H9 (cell line): ENCODE measurements at regions not wholly inside any gene's neighbourhood (a gene's known extent, or its start where the extent isn't known, plus 50 kb on each side); places are given as distances from the start of the nearest gene placed in this dataset.
A peak's percentile ranks its signal among the peaks of the same experiment; 100 is the strongest.
"Not testable (repeated sequence)": the region's sequence is repeated elsewhere in the genome, so short reads cannot be mapped to it uniquely, and the experiment has no call there.

Experiments
- DNase-seq: peaks from one replicate; pipeline ENCODE4 v3.0.0-alpha.2; 2017
- H2AFZ ChIP-seq: one replicate; pipeline ENCODE4 v1.6.1; 2013; ENCODE audit warnings: mild to moderate bottlenecking, low read length, control low read depth, moderate library complexity
- H2AK5ac ChIP-seq: 2 replicates; pipeline ENCODE4 v1.6.1; 2013; ENCODE audit warnings: low read length, control low read depth, mixed read lengths; ENCODE audit not compliant: insufficient read length
- H2BK120ac ChIP-seq: one replicate; pipeline ENCODE4 v1.6.1; 2013; ENCODE audit warnings: low read depth, mild to moderate bottlenecking, low read length, control low read depth, inconsistent platforms; ENCODE audit not compliant: poor library complexity, severe bottlenecking
- H2BK12ac ChIP-seq: 2 replicates; pipeline ENCODE4 v1.6.1; 2013; ENCODE audit warnings: low read length, control low read depth, mixed read lengths, low read depth; ENCODE audit not compliant: insufficient read length
- H2BK15ac ChIP-seq: 2 replicates; pipeline ENCODE4 v1.6.1; 2013; ENCODE audit warnings: low read depth, low read length, control low read depth
- H2BK20ac ChIP-seq: one replicate; pipeline ENCODE4 v1.6.1; 2013; ENCODE audit warnings: low read depth, mild to moderate bottlenecking, low read length, control low read depth, inconsistent platforms; ENCODE audit not compliant: poor library complexity, severe bottlenecking
- H2BK5ac ChIP-seq: 2 replicates; pipeline ENCODE4 v1.6.1; 2013; ENCODE audit warnings: low read length, control low read depth, mixed read lengths; ENCODE audit not compliant: insufficient read length
- H3K14ac ChIP-seq: 2 replicates; pipeline ENCODE4 v1.6.1; 2013; ENCODE audit warnings: low read length, control low read depth; ENCODE audit not compliant: insufficient read depth
- H3K18ac ChIP-seq: 2 replicates; pipeline ENCODE4 v1.6.1; 2013; ENCODE audit warnings: low read depth, mild to moderate bottlenecking, mixed read lengths, low read length, control low read depth; ENCODE audit not compliant: insufficient read length
- H3K23ac ChIP-seq: 2 replicates; pipeline ENCODE4 v1.6.1; 2013; ENCODE audit warnings: low read length, control low read depth, mixed read lengths, low read depth; ENCODE audit not compliant: insufficient read length
- H3K23me2 ChIP-seq: 2 replicates; pipeline ENCODE4 v1.6.1; 2013; ENCODE audit warnings: low read depth, mild to moderate bottlenecking, mixed read lengths, low read length, control low read depth; ENCODE audit not compliant: insufficient read length, poor library complexity, severe bottlenecking
- H3K27ac ChIP-seq: 2 replicates; pipeline ENCODE4 v1.5.1; 2013; ENCODE audit warnings: low read length, control low read depth, mixed read lengths, low read depth; ENCODE audit not compliant: insufficient read length
- H3K27me3 ChIP-seq: 2 replicates; pipeline ENCODE4 v1.6.1; 2013; ENCODE audit warnings: low read length, control low read depth, inconsistent platforms; ENCODE audit not compliant: insufficient read depth
- H3K4ac ChIP-seq: 2 replicates; pipeline ENCODE4 v1.6.1; 2013; ENCODE audit warnings: low read depth, mild to moderate bottlenecking, control low read depth, inconsistent platforms, low read length, moderate library complexity
- H3K4me1 ChIP-seq: 2 replicates; pipeline ENCODE4 v1.6.1; 2013; ENCODE audit warnings: low read length, control low read depth, inconsistent platforms; ENCODE audit not compliant: insufficient read depth
- H3K4me2 ChIP-seq: 2 replicates; pipeline ENCODE4 v1.6.1; 2013; ENCODE audit warnings: low read length, control low read depth, mixed read lengths; ENCODE audit not compliant: insufficient read length, insufficient read depth
- H3K56ac ChIP-seq: 2 replicates; pipeline ENCODE4 v1.6.1; 2013; ENCODE audit warnings: low read depth, mild to moderate bottlenecking, mixed read lengths, low read length, control low read depth; ENCODE audit not compliant: insufficient read length
- H3K79me1 ChIP-seq: 2 replicates; pipeline ENCODE4 v1.6.1; 2013; ENCODE audit warnings: low read depth, mild to moderate bottlenecking, moderate library complexity, low read length, control low read depth, inconsistent platforms; ENCODE audit not compliant: insufficient read depth, poor library complexity, severe bottlenecking
- H3K79me2 ChIP-seq: 2 replicates; pipeline ENCODE4 v1.6.1; 2013; ENCODE audit warnings: low read length, control low read depth, inconsistent platforms; ENCODE audit not compliant: insufficient read depth
- H3K9ac ChIP-seq: 2 replicates; pipeline ENCODE4 v1.6.1; 2013; ENCODE audit warnings: low read length, control low read depth, mixed read lengths; ENCODE audit not compliant: insufficient read length; ENCODE audit errors: extremely low read depth
- H3K9me3 ChIP-seq: one replicate; pipeline ENCODE4 v1.6.1; 2013; ENCODE audit warnings: low read depth, low read length, inconsistent platforms; ENCODE audit not compliant: control insufficient read depth
- H3T11ph ChIP-seq: one replicate; pipeline ENCODE4 v1.6.1; 2013; ENCODE audit warnings: mild to moderate bottlenecking, low read length, control low read depth, inconsistent platforms
- H4K20me1 ChIP-seq: one replicate; pipeline ENCODE4 v1.6.1; 2013; ENCODE audit not compliant: control insufficient read depth, insufficient read length, insufficient read depth
- H4K5ac ChIP-seq: 2 replicates; pipeline ENCODE4 v1.6.1; 2013; ENCODE audit warnings: low read depth, mild to moderate bottlenecking, mixed read lengths, low read length, control low read depth; ENCODE audit not compliant: insufficient read length
- H4K8ac ChIP-seq: replicated peaks from 2 replicates; pipeline ENCODE4 v1.6.1; 2013; ENCODE audit warnings: low read length, control low read depth, mixed read lengths, low read depth; ENCODE audit not compliant: insufficient read length
- H4K91ac ChIP-seq: 2 replicates; pipeline ENCODE4 v1.6.1; 2013; ENCODE audit warnings: low read depth, mild to moderate bottlenecking, moderate library complexity, mixed read lengths, low read length, control low read depth; ENCODE audit not compliant: insufficient read length
- H3K27ac Mint-ChIP-seq, 3 experiments: 2 replicates in 2 of 3; 3 replicates in 1 of 3; pipeline ENCODE4 v1.8.0; 2020 to 2021; ENCODE audit warnings: mixed read lengths in 3 of 3, mild to moderate bottlenecking in 1 of 3, moderate library complexity in 1 of 3
- H3K27me3 Mint-ChIP-seq: 2 replicates; pipeline ENCODE4 v1.8.0; 2021; ENCODE audit warnings: low read depth, mild to moderate bottlenecking, moderate library complexity, mixed read lengths
- H3K36me3 Mint-ChIP-seq, 3 experiments: 2 replicates in 2 of 3; 3 replicates in 1 of 3; pipeline ENCODE4 v1.8.0; 2020 to 2021; ENCODE audit warnings: low read depth in 3 of 3, mixed read lengths in 3 of 3; ENCODE audit not compliant: insufficient read depth in 1 of 3
- H3K4me1 Mint-ChIP-seq, 2 experiments: 2 replicates each; pipeline ENCODE4 v1.8.0; 2020; ENCODE audit warnings: mixed read lengths in 2 of 2
- H3K4me3 Mint-ChIP-seq, 2 experiments: 2 replicates in 1 of 2; 3 replicates in 1 of 2; pipeline ENCODE4 v1.8.0; 2020 to 2021; ENCODE audit warnings: mild to moderate bottlenecking in 2 of 2, mixed read lengths in 2 of 2, moderate library complexity in 1 of 2
- H3K9me3 Mint-ChIP-seq, 2 experiments: 2 replicates in 1 of 2; 3 replicates in 1 of 2; pipeline ENCODE4 v1.8.0; 2020; ENCODE audit warnings: mild to moderate bottlenecking in 2 of 2, mixed read lengths in 2 of 2, moderate library complexity in 1 of 2
- CTCF ChIP-seq: fragments of 200-600 bp; sonication (generic); conservative IDR thresholded peaks from 3 replicates; pipeline ENCODE4 v1.8.0; 2021; ENCODE audit warnings: antibody characterized with exemption, mild to moderate bottlenecking
- WGBS: extraction: QIAGEN DNeasy Blood & Tissue Kit; methylation state at CpG from one replicate; pipeline ENCODE4 v1.1.7; 2013; ENCODE audit warnings: missing lambda C conversion rate, low lambda C conversion rate, mixed read lengths; ENCODE audit not compliant: insufficient read length; ENCODE audit errors: extremely low coverage; 5-methylcytosine and 5-hydroxymethylcytosine counted together

DNA sequence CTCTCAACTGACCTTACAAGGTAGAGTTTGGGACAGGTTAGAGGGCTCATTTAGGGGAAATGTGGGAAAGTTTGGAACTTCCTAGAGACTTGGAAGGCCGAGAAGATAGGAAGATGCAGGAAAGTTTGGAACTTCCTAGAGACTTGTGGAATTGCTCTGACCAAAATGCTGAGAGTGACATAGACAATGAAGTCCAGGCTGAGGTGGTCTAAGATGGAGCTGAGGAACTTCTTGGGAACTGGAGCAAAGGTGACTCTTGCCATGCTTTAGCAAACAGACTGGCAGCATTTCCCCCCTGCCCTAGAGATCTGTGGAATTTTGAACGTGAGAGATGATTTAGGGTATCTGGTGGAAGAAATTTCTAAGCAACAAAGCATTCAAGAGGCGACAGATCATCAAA lies 258.9 kb upstream of the GULP1 start:
- H3K36me3 Mint-ChIP-seq = peaks cover 0 to 7% (median 2%) of the 10 kb centered on the region in 3 experiments; a peak in 2 of 7 replicates
- Histone ChIP-seq H3K56ac (peak overlapping the region; percentile 66), H3K4me1 (no peaks in the 10 kb centered on the region; the same call in 1 of the 2 replicates), H2BK12ac (no peak overlapping the region), H4K91ac (peak overlapping the region; percentile 65), H3K27ac (peak overlapping the region; percentile 100), H3K23me2 (peaks cover 13% of the 10 kb centered on the region), H2AFZ (no peak overlapping the region), H3T11ph (peak overlapping the region; percentile 47), H4K8ac (no peak overlapping the region), H3K9me3 (no peaks in the 10 kb centered on the region), H3K4ac (peak overlapping the region; percentile 91), H2BK5ac (peak overlapping the region; percentile 97), H2BK120ac (peak overlapping the region; percentile 91), H3K18ac (peak overlapping the region; percentile 76), H3K9ac (peak overlapping the region; percentile 46), H4K20me1 (no peaks in the 10 kb centered on the region), H3K79me1 (peaks cover 3% of the 10 kb centered on the region), H3K27me3 (no peaks in the 10 kb centered on the region), H3K14ac (no peak overlapping the region), H2BK15ac (no peak overlapping the region), H3K23ac (no peak overlapping the region), H3K79me2 (peaks cover 15% of the 10 kb centered on the region; the same call in 1 of the 2 replicates), H3K4me2 (peak overlapping the region; percentile 95), H2BK20ac (peak overlapping the region; percentile 99), H2AK5ac (peak overlapping the region; percentile 15), H4K5ac (peak overlapping the region; percentile 49)
- H3K9me3 Mint-ChIP-seq = peaks cover 1 to 4% of the 10 kb centered on the region in 2 experiments; a peak in 3 of 5 replicates
- WGBS = no CpG with 5 or more reads among the region's 3 CpGs
- H3K4me3 Mint-ChIP-seq = no peak overlapping the region
- peak overlapping the region in 1 of 3 experiments; percentile 94; a peak in 3 of 7 replicates for H3K27ac Mint-ChIP-seq
- peaks cover 40 to 41% of the 10 kb centered on the region in 2 experiments for H3K4me1 Mint-ChIP-seq
- no peak for TF ChIP-seq CTCF
- no peaks in the 10 kb centered on the region for H3K27me3 Mint-ChIP-seq
- DNase-seq = peak; percentile 61

- not testable (repeated sequence) for H2BK20ac ChIP-seq, H4K91ac ChIP-seq, H3K23ac ChIP-seq, H2AFZ ChIP-seq, H3K14ac ChIP-seq, H3K27me3 Mint-ChIP-seq, H3K9me3 ChIP-seq, H3K4me3 Mint-ChIP-seq, H3K4me1 ChIP-seq, H4K20me1 ChIP-seq, H3K79me1 ChIP-seq, H3T11ph ChIP-seq, H2BK120ac ChIP-seq, H3K9me3 Mint-ChIP-seq, H3K27me3 ChIP-seq, H3K36me3 Mint-ChIP-seq, H2BK15ac ChIP-seq, H3K4ac ChIP-seq
- peak overlapping the region; percentile 95 for H3K56ac ChIP-seq
- DNase-seq = peak; percentile 94
- peak overlapping the region; percentile 99 for H2BK12ac ChIP-seq
- H3K79me2 ChIP-seq = peaks cover 15% of the 10 kb centered on the region; the same call in 1 of the 2 replicates
- WGBS = no CpG with 5 or more reads among the region's 1 CpG
- peak overlapping the region; percentile 100 for H3K27ac ChIP-seq
- peaks cover 35 to 36% of the 10 kb centered on the region in 2 experiments for H3K4me1 Mint-ChIP-seq
- peak overlapping the region; percentile 94 for H4K5ac ChIP-seq
- peak overlapping the region; percentile 96 for H3K18ac ChIP-seq
- H3K9ac ChIP-seq = peak overlapping the region; percentile 78
- peak overlapping the region; percentile 95 for H3K4me2 ChIP-seq
- H3K23me2 ChIP-seq = peaks cover 13% of the 10 kb centered on the region
- peak overlapping the region; percentile 99 for H2BK5ac ChIP-seq
- H2AK5ac ChIP-seq = peak overlapping the region; percentile 86
- peak overlapping the region; percentile 97 for H4K8ac ChIP-seq
- peak overlapping the region in 1 of 3 experiments; percentile 94; a peak in 3 of 7 replicates for H3K27ac Mint-ChIP-seq
These were observed 258.4 kb upstream of the GULP1 start for GRCh38 chr2:188033240-188033639.
